Brain pericyte (primary cell): ENCODE measurements at regions not wholly inside any gene's neighbourhood (a gene's known extent, or its start where the extent isn't known, plus 50 kb on each side); places are given as distances from the start of the nearest gene placed in this dataset.

Experiments used
- DNase-seq: peaks from one replicate; pipeline ENCODE4 v3.0.0-alpha.2; 2012; ENCODE audit warnings: low read depth, low spot score

DNA sequence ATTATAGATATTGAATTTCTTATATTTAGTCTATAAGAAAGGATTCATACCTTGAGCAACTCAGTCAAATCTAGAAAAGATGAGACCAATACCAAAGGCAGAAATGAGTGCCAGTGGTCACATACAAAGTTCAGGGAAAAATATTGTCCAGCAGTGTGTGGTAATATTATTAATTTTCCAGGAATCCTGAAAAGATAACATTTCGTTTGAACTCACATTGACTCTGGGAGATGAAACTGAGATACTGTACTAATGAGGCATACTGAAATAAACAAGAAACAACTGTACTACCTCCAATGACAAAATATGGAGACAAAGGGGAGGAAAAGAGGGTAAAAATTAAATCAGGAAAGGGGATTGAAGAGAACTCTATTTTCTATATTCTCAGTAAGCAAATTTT lies 212.4 kb downstream of the TRAM1L1 start:
- no peak for DNase-seq

DNA sequence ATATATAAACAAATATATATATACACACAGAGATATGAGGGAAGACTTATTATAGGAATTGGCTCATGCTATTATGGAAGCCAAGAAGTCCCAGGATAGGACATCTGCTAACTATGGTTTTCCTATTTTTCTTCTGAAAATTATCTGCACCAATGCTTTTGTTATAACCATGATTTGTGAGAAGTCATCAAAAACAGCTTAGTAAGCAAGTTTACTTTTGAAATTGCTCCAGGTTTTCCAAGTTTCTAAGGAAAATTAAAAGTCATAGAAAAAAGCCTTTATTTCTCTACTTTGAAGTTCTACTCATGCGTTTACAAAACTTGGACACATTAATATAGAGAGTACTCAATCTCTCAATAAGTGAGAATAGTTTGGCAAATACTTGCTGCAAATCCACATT lies 213.1 kb downstream of the TRAM1L1 start:
- DNase-seq = no peak

DNA sequence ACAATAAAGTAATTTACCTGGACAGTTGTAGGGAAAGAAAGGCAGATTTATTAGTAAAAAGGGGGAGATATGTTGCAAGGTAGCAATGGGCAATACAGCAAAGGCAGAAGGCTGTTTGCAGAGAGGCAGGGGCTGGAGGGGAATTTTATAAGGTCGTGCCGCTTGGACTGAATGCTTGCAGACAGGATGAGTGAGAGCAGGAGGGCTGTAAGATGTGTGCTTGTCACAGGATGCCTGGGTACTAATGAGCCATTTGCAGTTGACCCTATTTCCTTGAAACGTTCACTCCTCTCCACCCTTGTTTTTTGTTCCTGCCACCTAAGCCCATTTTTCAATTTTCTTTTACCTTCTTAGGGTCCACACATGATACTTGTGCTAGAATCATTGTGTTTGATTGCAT lies 214.7 kb downstream of the TRAM1L1 start:
- DNase-seq = no peak

DNA sequence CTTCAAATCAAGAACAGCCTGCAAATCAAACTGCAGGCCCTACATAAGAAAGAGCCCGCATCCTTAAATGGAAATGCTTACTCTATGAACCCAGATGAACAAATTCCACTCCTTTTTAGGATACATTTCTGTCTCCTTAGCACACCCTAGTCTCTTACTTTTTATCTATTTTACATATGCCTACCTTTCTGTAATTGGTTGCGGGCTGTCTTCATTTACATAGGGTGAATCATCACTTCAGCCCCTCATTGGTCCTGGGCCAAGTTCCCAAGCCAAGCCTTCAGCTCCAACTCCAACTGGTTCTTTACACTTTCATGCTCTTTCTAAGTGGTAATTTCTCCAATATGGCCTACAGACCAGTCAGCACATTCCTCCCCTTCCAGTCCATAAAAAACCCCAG lies 219.3 kb downstream of the TRAM1L1 start:
- no peak for DNase-seq

DNA sequence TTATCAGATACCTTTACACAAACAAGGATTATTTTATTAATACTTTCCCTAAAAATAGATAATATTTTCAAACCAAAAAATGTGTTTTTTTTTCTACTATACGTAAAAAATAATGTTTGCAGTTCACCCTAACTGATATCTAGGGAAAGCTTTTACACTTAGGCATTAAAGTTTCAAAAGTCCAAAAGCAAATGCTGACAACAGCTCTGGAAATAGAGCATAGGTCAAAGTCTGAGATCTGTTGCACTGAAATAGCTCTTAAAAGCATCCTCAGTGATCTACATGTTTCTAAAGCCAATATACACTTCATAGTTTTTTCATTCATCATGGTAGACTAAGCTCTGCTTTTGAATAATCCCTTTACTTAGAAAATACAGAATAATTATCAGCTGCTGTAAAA lies 222.8 kb downstream of the TRAM1L1 start:
- no peak for DNase-seq

DNA sequence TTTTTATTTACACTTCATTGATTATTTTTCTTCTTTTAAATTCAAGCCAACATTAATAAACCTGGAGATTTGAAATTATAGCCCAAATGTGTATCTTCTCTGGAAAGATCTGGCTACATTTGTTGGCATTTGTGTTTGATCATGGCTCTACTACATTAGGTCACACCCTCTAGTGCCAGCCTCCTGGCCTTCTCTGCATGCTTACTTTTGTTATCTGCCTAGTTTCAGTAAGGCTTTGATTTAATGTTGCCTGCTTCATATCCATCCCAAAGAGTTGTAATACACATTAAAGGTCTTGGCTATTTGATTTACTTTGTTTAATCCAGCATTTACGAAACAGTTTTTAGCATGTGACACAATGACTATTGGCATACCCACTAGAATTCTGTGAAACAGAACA lies 224.5 kb downstream of the TRAM1L1 start:
- no peak for DNase-seq

DNA sequence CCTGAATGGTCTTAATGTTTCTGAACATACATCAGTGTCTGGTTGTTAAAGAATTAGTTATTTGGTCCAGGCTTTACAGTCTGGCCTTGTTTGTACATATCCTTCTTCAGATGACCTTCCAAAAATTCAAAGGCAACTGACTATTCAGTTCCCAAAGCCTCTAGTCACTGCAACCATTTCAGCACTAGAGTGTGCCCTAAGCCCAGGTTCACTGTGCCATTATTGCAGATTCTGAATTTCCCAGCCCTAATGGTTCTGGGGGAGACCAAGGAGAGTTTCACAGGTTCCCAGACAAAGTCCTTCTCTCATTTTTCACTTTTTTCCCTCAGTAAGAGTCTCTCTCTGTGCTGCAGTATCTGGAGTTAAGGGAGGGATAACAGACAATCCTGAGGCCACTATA lies 235.8 kb downstream of the TRAM1L1 start:
- DNase-seq = no peak

DNA sequence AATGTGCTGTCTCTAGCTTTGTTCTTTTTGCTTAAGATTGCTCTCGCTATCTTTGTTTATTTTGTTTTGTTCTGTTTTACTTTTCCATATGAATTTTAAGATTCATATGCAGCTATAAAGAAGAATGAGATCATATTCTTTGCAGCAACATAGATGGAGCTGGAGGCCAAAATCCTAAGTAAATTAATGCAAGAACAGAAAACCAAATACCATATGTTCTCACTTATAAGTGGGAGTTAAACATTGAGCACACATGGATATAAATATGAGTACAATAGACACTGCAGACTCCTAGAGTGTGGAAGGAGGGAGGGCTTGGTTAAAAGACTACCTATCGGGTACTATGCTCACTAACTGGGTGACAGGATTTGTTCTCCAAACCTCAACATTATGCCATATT lies 237.8 kb downstream of the TRAM1L1 start:
- DNase-seq = no peak

DNA sequence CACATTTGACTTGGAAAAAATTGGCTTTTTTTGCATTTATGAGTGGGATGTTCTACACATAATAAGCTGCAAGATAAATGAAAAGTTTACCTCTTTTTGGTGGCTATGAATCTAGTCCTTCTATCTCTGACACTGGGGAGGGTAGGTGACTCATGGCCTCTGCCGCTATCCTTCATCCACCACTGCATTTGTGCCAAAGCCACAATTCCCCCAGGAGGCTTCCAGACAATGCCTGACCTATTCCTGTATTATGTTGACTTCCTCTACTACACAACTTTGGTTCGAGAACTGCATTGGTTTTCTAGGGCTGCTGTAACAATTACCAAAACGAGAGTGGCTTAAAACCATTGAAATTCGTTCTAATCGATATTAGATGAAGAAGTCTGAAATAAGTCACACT lies 245.6 kb downstream of the TRAM1L1 start:
- DNase-seq = no peak

DNA sequence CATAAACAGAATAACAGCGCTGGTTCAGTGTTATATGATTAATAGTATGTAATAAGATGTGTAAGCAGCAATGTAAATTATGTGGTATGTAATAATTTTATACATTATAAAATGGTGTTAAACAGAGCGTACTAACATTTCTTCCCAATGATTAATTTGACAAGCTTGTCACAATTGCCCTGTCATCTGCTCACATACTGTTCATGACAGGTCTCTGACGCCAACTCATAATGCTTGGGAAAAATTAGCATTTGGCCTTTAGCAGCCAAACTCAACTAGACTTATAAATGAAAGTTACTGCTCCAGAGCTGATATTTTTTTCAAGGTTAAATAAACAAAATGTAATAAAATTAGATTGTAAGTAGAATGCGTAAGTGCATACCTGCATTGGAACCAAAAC lies 246.8 kb downstream of the TRAM1L1 start:
- no peak for DNase-seq

DNA sequence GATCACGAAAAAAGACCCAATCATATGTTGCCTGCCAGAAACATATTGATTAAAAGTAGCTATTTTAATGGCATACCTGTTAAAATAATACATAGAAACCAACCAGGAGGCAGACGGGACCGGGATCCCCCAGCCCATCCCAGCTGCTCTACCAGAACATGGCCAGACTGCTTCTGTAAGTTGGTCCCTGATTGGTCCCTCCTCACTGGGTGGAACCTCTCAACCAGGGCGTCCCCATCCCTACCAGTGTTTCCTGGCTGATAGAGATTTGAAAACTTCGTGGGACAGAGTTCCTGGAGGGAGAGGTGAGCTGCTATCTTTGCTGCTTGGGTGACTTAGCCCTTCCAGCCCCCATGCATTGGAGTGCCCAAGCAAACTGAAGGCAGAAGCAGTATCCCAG lies 256.2 kb downstream of the TRAM1L1 start:
- DNase-seq = no peak

DNA sequence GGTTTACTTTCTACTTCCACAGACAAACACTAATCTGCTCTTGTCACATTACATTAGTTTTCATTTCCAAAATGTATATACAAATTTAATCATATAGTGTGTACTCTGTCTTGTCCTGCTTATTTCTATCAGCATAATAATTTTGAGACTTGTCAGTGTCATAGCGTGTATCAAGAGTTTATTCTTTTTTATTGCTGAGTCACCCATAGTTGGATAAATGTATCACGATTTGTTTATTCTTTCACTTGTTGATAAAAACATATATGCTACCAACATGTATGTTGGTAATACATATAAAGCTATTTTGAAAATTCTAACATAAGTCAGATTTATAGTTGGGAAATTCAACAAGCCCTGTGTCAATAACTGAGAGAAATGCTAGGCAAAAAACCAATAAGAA lies 261.2 kb downstream of the TRAM1L1 start:
- DNase-seq = no peak

DNA sequence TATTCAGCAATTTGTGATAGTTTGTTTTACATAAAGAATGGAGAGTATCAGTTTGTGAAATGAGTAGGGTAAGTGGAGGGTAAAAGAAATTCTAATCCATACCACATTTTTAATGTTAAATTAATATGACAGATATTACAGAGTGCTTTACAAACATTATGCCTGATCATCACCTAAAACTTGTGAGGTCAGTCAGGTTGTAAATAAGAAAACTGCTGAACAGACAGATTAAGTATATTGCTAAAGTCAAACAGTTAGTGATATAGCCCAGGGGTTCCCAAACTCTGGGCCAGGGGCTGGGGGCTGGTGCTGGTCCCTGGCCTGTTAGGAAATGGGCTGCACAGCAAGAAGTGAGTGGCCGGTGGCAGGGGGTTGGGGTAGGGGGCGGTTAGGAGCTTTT lies 273.6 kb downstream of the TRAM1L1 start:
- no peak for DNase-seq

DNA sequence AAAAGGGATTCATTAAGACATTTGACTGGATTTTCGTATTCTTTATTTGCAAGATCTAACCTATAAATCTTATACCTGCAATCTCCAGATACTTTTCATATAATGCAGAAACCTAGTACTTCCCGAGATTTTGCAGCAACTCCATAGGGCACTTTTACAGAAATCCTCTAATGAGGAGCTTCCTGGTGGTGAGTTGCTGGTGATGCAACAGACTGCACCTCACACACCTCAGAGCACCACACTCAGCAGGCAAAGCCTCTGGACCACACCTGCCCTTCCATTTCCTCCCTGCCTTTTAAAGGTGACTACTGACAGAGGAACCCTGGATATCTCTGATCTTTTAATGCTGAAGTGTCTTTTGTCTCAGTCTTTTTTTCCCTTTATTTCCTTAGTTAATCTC lies 289.4 kb downstream of the TRAM1L1 start:
- DNase-seq = no peak

DNA sequence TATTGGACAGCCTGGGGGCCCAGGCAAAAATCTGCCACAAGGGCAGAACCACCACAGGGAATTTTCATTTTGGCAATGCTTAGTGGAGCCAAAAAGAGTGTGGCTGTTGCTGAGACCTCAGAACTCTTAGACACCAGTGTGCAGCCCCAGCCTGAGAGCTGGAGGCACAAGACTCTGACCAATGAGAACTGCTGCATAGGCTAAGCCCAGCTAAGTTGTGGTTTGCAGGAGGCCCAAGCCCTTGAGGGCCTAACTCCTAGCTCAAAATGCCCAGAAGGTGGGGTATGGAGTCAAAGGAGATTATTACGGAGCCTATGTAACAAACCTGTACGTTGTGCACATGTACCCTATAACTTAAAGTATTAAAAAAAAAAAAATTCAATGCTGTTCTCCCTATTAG lies 296.7 kb downstream of the TRAM1L1 start:
- DNase-seq = no peak

DNA sequence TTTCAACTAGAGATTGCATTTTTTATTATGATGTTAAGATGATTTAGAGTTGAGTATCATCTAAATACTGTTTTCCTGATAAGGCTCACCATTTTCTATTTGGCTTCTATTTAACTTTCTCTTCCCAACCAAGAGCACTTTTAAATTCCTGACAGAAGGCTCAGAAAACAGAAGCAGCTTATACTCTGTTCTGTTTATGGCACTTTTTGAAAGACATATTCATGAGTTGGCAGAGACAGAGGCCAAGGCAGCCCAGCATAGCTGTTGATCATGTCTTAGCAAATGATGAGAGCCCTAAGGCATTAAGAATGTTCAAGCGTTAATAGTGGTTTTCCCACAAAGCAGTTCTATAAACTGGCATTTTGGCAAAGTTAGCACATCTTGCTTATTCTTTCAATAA lies 330.3 kb downstream of the TRAM1L1 start:
- DNase-seq = no peak

DNA sequence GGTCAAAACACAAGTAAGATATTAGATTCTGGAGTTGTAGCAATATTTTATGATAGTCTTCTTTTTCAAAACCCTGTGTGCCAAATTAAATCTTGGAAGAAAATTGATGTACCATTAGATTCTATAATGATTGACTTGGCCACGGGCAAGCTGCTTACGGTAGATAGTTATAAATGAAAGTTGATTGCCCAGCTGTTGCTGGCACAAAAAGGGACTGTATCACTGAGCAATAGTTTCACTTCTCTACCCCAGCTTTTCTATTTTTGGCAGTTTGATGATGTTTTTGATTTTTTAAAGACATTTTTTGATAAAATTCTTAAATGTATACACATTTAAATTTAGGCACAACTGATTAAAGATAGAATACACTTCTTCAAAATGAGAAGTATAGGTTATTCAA lies 333.3 kb downstream of the TRAM1L1 start:
- no peak for DNase-seq

DNA sequence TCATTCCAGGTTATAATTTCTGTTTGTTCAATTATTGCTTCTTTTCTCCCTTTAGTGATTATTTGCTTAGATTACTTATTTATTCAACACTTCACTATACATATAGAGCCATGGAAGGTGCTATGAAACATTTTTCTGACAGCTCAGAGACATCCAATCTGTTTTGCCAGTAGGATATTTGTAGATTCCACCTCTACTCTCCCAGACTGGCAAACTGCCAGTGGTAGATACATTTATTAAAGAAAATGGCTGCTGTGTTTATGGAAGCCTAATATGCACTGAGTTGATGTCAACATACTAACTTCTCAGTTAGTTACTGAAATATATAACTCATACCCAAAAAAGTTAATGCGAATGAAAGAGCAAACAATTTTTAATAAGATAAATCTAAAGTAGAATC lies 348.6 kb downstream of the TRAM1L1 start:
- DNase-seq = no peak

DNA sequence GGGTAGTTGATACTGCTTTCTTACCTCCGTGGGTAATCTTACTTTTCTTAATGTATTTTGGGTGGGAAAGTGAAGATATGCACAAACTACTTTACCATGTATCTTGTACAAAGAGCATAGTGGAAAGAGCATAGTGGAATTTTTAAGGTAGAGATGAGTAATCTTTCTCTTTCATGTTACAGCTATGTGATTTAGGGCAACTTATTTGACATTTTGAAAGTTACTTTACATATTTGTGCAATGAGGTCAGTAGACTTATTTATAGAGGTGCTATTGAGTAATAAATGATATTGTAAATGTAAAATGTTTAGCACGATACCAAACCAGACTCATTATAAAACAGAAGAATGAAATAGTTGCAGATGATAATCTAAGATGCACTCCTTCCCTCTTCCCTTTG lies 351.2 kb downstream of the TRAM1L1 start:
- DNase-seq = no peak

DNA sequence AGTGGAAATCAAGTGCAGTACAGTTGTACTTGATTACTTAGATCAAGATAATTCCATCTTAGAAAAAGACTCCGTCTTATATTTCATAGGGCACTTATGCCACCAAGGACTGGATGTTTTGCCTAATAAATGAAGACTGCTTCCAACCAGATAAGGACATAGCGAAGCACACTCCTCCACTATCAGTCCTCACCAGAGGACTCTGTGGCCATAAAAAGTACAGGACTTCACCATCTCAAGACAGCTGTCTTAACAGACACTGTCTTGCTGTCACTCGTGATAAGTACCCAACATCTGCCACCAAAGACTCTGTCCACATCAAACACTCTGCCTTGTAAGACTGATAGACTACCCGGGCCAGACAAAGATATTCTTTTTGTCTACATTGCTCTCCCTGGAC lies 352.0 kb downstream of the TRAM1L1 start:
- no peak for DNase-seq

DNA sequence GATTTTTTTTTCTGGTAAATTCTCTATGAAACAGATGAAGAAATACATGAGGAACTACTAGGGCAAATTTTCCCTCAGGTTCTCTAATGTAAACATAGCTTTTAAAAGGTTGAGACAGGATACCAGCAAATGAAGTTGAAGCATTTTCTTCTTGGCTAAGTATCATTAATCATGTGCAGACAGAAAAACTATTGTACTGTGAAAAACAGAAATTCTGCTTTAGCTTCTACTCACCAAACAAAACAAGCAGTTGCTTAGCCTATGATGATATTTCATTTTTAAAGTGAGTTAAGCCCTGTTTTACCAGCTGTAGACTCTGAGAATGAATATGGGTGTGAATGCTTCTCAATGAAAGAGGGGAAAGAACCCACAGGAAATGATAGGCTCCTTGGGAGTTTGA lies 358.9 kb downstream of the TRAM1L1 start:
- DNase-seq = no peak

DNA sequence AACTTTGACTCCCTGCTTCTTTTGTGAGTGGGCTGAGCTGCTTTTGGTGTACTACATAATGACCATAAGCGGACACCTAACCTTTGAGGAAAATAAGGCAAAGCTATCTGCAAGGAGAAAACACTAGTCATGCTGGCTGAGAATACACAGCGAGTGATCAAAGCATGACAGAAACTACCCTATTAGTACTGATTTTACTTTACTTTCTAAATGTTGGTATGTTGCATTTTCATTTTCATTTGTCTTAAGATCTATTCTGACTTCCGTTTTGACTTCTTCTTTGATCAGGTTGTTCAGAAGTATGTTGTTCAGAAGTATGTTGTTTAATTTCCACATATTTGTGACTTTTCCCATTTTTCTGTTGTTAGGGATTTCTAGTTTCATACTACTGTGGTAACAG lies 361.1 kb downstream of the TRAM1L1 start:
- DNase-seq = no peak

DNA sequence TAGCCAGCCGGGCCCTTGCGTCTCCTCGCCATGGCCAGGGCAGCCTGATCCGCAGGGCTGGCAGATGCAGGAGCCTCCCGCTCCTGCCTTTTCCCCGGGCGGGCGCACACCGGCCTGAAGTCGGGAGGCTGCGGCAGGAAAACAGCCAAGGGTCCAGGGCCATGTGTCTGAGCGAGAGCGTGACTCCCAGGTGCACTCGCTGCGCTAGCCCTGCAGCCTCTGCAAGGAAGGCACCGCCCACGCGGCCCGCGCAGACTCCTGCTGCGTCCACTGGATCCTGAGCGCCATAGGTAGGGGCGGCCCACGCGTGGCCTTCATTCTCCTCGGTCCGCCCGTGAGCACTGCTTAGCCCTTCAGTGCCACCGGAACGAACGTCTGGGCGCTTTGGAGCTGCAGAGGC lies 379.9 kb downstream of the TRAM1L1 start:
- no peak for DNase-seq

DNA sequence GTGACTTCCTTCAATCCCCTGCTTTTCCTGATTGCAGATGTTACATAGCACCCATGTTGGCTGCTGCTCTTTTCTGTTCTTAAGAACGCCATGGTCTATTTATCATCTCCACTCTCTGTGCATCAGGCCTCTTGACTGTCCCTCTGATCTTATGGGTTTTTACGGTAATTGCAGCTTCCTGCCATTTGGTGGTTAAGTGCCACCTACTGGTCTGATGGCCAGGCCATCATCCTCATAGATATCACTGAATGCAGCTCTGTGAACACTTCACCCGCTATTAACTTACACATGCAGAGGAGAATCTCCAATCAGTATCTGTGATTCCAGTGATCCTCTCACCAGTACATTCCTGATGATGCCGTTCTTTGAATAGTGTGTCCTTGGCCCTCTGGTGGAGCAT lies 382.4 kb downstream of the TRAM1L1 start:
- DNase-seq = no peak

DNA sequence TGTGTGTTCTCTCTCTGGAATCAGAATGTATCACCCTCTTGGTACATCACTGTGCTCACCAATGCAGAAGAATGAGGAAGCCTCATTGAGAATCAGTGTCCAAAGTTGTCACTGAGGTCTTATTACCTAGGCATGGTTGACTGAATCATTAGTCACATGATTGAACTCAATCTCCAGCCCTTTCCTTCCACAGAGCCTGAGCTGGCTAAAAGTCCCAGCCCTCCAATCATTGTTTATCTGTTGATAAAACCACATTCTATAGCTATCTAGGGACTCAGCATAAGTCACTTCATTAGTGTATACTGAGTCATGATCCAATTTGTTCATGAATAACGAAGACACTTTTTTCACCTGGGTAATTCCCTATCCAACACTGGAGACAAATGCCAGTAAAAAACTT lies 396.8 kb downstream of the TRAM1L1 start:
- DNase-seq = no peak
